Mucosa of descending colon (tissue), 3 donors: ENCODE measurements at regions not wholly inside any gene's neighbourhood (a gene's known extent, or its start where the extent isn't known, plus 50 kb on each side); places are given as distances from the start of the nearest gene placed in this dataset.

Experiments used
- ATAC-seq: fragments of 200-7000 bp; cut with Tn5 transposase; one replicate; pipeline ENCODE4 v1.9.1; 2020; ENCODE audit warnings: mild to moderate bottlenecking, moderate library complexity
- DNase-seq, 3 donors: peaks; one replicate each; pipeline ENCODE4 v3.0.0-alpha.2; 2020
- H3K36me3 ChIP-seq: fragments of 200-600 bp; one replicate; pipeline ENCODE4 v1.8.0; 2021; ENCODE audit warnings: low read depth, mild to moderate bottlenecking
- H3K4me1 ChIP-seq: fragments of 200-600 bp; one replicate; pipeline ENCODE4 v1.8.0; 2021; ENCODE audit warnings: low read depth, mild to moderate bottlenecking
- H3K4me3 ChIP-seq: fragments of 200-600 bp; one replicate; pipeline ENCODE4 v1.8.0; 2021; ENCODE audit warnings: mild to moderate bottlenecking
- H3K9me3 ChIP-seq: fragments of 200-600 bp; one replicate; pipeline ENCODE4 v1.8.0; 2021; ENCODE audit warnings: mild to moderate bottlenecking
- CTCF ChIP-seq: fragments of 200-600 bp; IDR thresholded peaks from one replicate; pipeline ENCODE4 v1.8.0; 2022; ENCODE audit warnings: antibody characterized with exemption, mild to moderate bottlenecking
- intact Hi-C, 2 donors: fragments of 100-400 bp; cut with DNase I in 1 of 2; cut with micrococcal nuclease in 1 of 2; formaldehyde crosslinking; loops; one replicate each; pipeline versions ENCODE4 v1.11.0 to v1.11.1; 2022; cut with DNase I, micrococcal nuclease
- donor health status: DM: no; HTN: no; CAD: no; lungs with moderate emphysema.
- donor health status: DM: no; HTN: no; CAD: no.
- donor health status: DM: no; HTN: yes; CAD: no.

- Histone ChIP-seq H3K9me3 (no peaks in the 10 kb centered on the region), H3K4me3 (no peak overlapping the region), H3K4me1 (no peaks in the 10 kb centered on the region), H3K36me3 (no peaks in the 10 kb centered on the region)
- DNase-seq: no peak
- no peak for ATAC-seq
- TF ChIP-seq CTCF: no peak
- intact Hi-C loops: no loop called here
Measured at GRCh38 chr6:145415616-145416015, 319.7 kb downstream of the EPM2A start.

- Histone ChIP-seq H3K4me1 (no peaks in the 10 kb centered on the region), H3K36me3 (no peaks in the 10 kb centered on the region), H3K9me3 (no peaks in the 10 kb centered on the region), H3K4me3 (no peak overlapping the region)
- ATAC-seq (no peak), DNase-seq (no peak)
- intact Hi-C loops: no loop called here
- no peak for TF ChIP-seq CTCF
Measured at GRCh38 chr6:145420599-145420998, 314.7 kb downstream of the EPM2A start.

- no peak for ATAC-seq
- TF ChIP-seq CTCF: no peak
- no peaks in the 10 kb centered on the region for H3K9me3 ChIP-seq
- H3K36me3 ChIP-seq: no peaks in the 10 kb centered on the region
- H3K4me1 ChIP-seq: no peaks in the 10 kb centered on the region
- no peak overlapping the region for H3K4me3 ChIP-seq
- intact Hi-C loops: no loop called here
- DNase-seq: no peak
Measured at GRCh38 chr6:145423936-145424335, 311.4 kb downstream of the EPM2A start.

- no peak for TF ChIP-seq CTCF
- Histone ChIP-seq H3K4me1 (no peaks in the 10 kb centered on the region), H3K4me3 (no peak overlapping the region), H3K36me3 (no peaks in the 10 kb centered on the region), H3K9me3 (no peaks in the 10 kb centered on the region)
- DNase-seq (no peak), ATAC-seq (no peak)
- intact Hi-C loops: no loop called here
Measured at GRCh38 chr6:145427232-145427631, 308.1 kb downstream of the EPM2A start.

GRCh38 chr6:145428706-145429105 lies 306.6 kb downstream of the EPM2A start:
- H3K9me3 ChIP-seq: no peaks in the 10 kb centered on the region
- no peak for TF ChIP-seq CTCF
- no peaks in the 10 kb centered on the region for H3K36me3 ChIP-seq
- no peak overlapping the region for H3K4me3 ChIP-seq
- DNase-seq (no peak), ATAC-seq (no peak)
- no peaks in the 10 kb centered on the region for H3K4me1 ChIP-seq
- intact Hi-C loops: no loop called here

GRCh38 chr6:145442110-145442509 lies 293.2 kb downstream of the EPM2A start:
- ATAC-seq (no peak), DNase-seq (no peak)
- no peaks in the 10 kb centered on the region for H3K4me1 ChIP-seq
- H3K36me3 ChIP-seq: no peaks in the 10 kb centered on the region
- intact Hi-C loops: no loop called here
- no peak overlapping the region for H3K4me3 ChIP-seq
- TF ChIP-seq CTCF: no peak
- H3K9me3 ChIP-seq: peaks cover 25% of the 10 kb centered on the region
